ENCODE measurements at regions not wholly inside any gene's neighbourhood (a gene's known extent, or its start where the extent isn't known, plus 50 kb on each side); places are given as distances from the start of the nearest gene placed in this dataset.
A peak's percentile ranks its signal among the peaks of the same experiment; 100 is the strongest.

- H3K9me3 ChIP-seq (ENCODE audit: control insufficient read depth, low read length) = peaks cover 7% of the 10 kb centered on the region
- H3K4me3 ChIP-seq (ENCODE audit: low read length) = peak overlapping the region; percentile 30
- H3K9ac ChIP-seq (ENCODE audit: extremely low read depth, low read length, poor library complexity, severe bottlenecking) = no peak overlapping the region
- peaks cover 15% of the 10 kb centered on the region for H3K4me1 ChIP-seq (ENCODE audit: control insufficient read depth, insufficient read depth, low read length)
- Mint-ChIP-seq H3K36me3 (ENCODE audit: low read depth) (peaks cover 3% of the 10 kb centered on the region), H3K27me3 (ENCODE audit: insufficient read depth) (no peaks in the 10 kb centered on the region), H3K4me1 (peaks cover 56% of the 10 kb centered on the region), H3K27ac (no peak overlapping the region), H3K9me3 (peaks cover 6% of the 10 kb centered on the region), H3K4me3 (no peak overlapping the region)
- H3K27ac ChIP-seq (ENCODE audit: low read depth, low read length) = no peak overlapping the region
- no peaks in the 10 kb centered on the region for H3K36me3 ChIP-seq (ENCODE audit: control insufficient read depth, insufficient read depth, low read length)
- no peaks in the 10 kb centered on the region for H3K27me3 ChIP-seq (ENCODE audit: control insufficient read depth, insufficient read depth, low read length, poor library complexity, severe bottlenecking)
- WGBS, 2 experiments (ENCODE audit: insufficient coverage in 1 of 2, insufficient read length in 1 of 2) = 91 to 92% methylated on average over 3 to 5 of the region's 5 CpGs
- no peak for TF ChIP-seq CTCF (conservative IDR thresholded peaks at IDR 0.05)
- DNase-seq = no peak
Measured at GRCh38 chr12:68453876-68454275, 121.7 kb upstream of the MDM1 start.

- Histone ChIP-seq H3K27ac (ENCODE audit: low read depth, low read length) (no peak overlapping the region), H3K4me3 (ENCODE audit: low read length) (peak overlapping the region; percentile 30), H3K27me3 (ENCODE audit: control insufficient read depth, insufficient read depth, low read length, poor library complexity, severe bottlenecking) (no peaks in the 10 kb centered on the region), H3K4me1 (ENCODE audit: control insufficient read depth, insufficient read depth, low read length) (peaks cover 15% of the 10 kb centered on the region), H3K9me3 (ENCODE audit: control insufficient read depth, low read length) (peaks cover 7% of the 10 kb centered on the region), H3K9ac (ENCODE audit: extremely low read depth, low read length, poor library complexity, severe bottlenecking) (no peak overlapping the region), H3K36me3 (ENCODE audit: control insufficient read depth, insufficient read depth, low read length) (no peaks in the 10 kb centered on the region)
- no peaks in the 10 kb centered on the region for H3K27me3 Mint-ChIP-seq (ENCODE audit: insufficient read depth)
- peak overlapping the region; percentile 9 for H3K27ac Mint-ChIP-seq
- H3K9me3 Mint-ChIP-seq = peaks cover 2% of the 10 kb centered on the region
- H3K36me3 Mint-ChIP-seq (ENCODE audit: low read depth) = no peaks in the 10 kb centered on the region
- no peak for TF ChIP-seq CTCF (conservative IDR thresholded peaks at IDR 0.05)
- no peak for DNase-seq
- H3K4me3 Mint-ChIP-seq = no peak overlapping the region
- WGBS, 2 experiments (ENCODE audit: insufficient coverage in 1 of 2, insufficient read length in 1 of 2) = 89 to 100% methylated on average over 2 to 3 of the region's 3 CpGs
- H3K4me1 Mint-ChIP-seq = peaks cover 54% of the 10 kb centered on the region
Measured at GRCh38 chr12:68454892-68455291, 122.7 kb upstream of the MDM1 start.

GRCh38 chr12:68455691-68456345 lies 123.7 kb upstream of the MDM1 start:
- Histone ChIP-seq H3K9ac (ENCODE audit: extremely low read depth, low read length, poor library complexity, severe bottlenecking) (no peak overlapping the region), H3K36me3 (ENCODE audit: control insufficient read depth, insufficient read depth, low read length) (no peaks in the 10 kb centered on the region), H3K27me3 (ENCODE audit: control insufficient read depth, insufficient read depth, low read length, poor library complexity, severe bottlenecking) (no peaks in the 10 kb centered on the region), H3K27ac (ENCODE audit: low read depth, low read length) (no peak overlapping the region), H3K9me3 (ENCODE audit: control insufficient read depth, low read length) (peaks cover 2% of the 10 kb centered on the region), H3K4me1 (ENCODE audit: control insufficient read depth, insufficient read depth, low read length) (peaks cover 15% of the 10 kb centered on the region), H3K4me3 (ENCODE audit: low read length) (no peak overlapping the region)
- WGBS, 2 experiments (ENCODE audit: insufficient coverage in 1 of 2, insufficient read length in 1 of 2) = 79 to 88% methylated on average over 1 to 2 of the region's 2 CpGs
- H3K27me3 Mint-ChIP-seq (ENCODE audit: insufficient read depth) = no peaks in the 10 kb centered on the region
- no peak for TF ChIP-seq CTCF (conservative IDR thresholded peaks at IDR 0.05)
- H3K9me3 Mint-ChIP-seq = no peaks in the 10 kb centered on the region
- H3K4me1 Mint-ChIP-seq = peaks cover 54% of the 10 kb centered on the region
- DNase-seq = no peak
- peak overlapping the region; percentile 11 for H3K27ac Mint-ChIP-seq
- no peak overlapping the region for H3K4me3 Mint-ChIP-seq
- no peaks in the 10 kb centered on the region for H3K36me3 Mint-ChIP-seq (ENCODE audit: low read depth)
